Testis (tissue), 2 donors: ENCODE measurements at regions not wholly inside any gene's neighbourhood (a gene's known extent, or its start where the extent isn't known, plus 50 kb on each side); places are given as distances from the start of the nearest gene placed in this dataset.

Source experiments
- DNase-seq: peaks from one replicate; pipeline ENCODE4 v3.0.0-alpha.2; 2019
- H3K27ac ChIP-seq, 2 donors: fragments of 200-600 bp; sonication (generic); one replicate each; pipeline ENCODE4 v1.5.1; 2019
- H3K27me3 ChIP-seq: fragments of 200-600 bp; sonication (generic); one replicate; pipeline ENCODE4 v1.5.1; 2019
- H3K36me3 ChIP-seq: fragments of 200-600 bp; sonication (generic); one replicate; pipeline ENCODE4 v1.5.1; 2017; ENCODE audit warnings: low read depth; ENCODE audit errors: missing control alignments
- H3K4me1 ChIP-seq: fragments of 200-600 bp; sonication (generic); one replicate; pipeline ENCODE4 v1.5.1; 2019
- H3K4me3 ChIP-seq, 2 donors: fragments of 200-600 bp; sonication (generic); one replicate each; pipeline ENCODE4 v1.5.1; 2017 to 2019
- H3K9me3 ChIP-seq: fragments of 200-600 bp; sonication (generic); one replicate; pipeline ENCODE4 v1.5.1; 2017
- POLR2A ChIP-seq: fragments of 450-650 bp; IDR thresholded peaks from one replicate; pipeline ENCODE4 v1.6.1; 2017; ENCODE audit warnings: antibody characterized with exemption, mild to moderate bottlenecking, moderate library complexity
- WGBS, 2 donors: methylation state at CpG; one replicate each; pipeline ENCODE4 v1.1.5; 2018; 5-methylcytosine and 5-hydroxymethylcytosine counted together
- intact Hi-C: fragments of 100-400 bp; cut with DNase I; formaldehyde crosslinking; loops from one replicate; pipeline ENCODE4 v1.15.1; 2023; ENCODE audit warnings: low total_unique reads
- TF ChIP-seq, protein P1 (sequence below), 3 experiments: fragments of 450-650 bp in 2 of 3; fragments of 200-600 bp in 1 of 3; sonication (generic) in 1 of 3; IDR thresholded peaks; one replicate each; pipeline ENCODE4 v1.5.1; 2016 to 2019; ENCODE audit warnings: antibody characterized with exemption in 3 of 3, mild to moderate bottlenecking in 2 of 3, moderate library complexity in 1 of 3

DNA sequence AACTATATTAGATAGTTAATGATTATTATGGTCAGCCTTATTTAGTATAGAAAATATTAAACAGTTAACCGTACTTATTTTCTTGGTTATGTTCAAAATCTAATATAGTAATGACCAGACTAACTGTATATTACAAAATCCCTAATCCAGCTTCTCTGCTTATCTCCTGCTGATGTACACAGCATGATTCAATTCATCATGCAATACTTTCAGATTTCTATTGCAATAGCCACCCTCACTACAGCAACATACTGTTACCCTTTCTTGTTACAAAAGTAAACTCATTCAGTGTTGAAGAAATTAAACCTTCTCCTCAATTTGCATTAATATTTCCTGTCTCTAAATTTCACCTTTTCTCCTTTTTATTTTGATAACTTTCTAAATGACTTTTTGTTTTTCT, 1375.0 kb upstream of the NUDT12 start:
- Histone ChIP-seq H3K27ac (no peak overlapping the region), H3K36me3 (no peaks in the 10 kb centered on the region), H3K9me3 (no peaks in the 10 kb centered on the region), H3K4me1 (no peaks in the 10 kb centered on the region), H3K4me3 (no peak overlapping the region), H3K27me3 (no peaks in the 10 kb centered on the region)
- DNase-seq, result no peak
- intact Hi-C loops, result no loop called here
- TF ChIP-seq POLR2A, result no peak
- TF ChIP-seq, protein P1, sequence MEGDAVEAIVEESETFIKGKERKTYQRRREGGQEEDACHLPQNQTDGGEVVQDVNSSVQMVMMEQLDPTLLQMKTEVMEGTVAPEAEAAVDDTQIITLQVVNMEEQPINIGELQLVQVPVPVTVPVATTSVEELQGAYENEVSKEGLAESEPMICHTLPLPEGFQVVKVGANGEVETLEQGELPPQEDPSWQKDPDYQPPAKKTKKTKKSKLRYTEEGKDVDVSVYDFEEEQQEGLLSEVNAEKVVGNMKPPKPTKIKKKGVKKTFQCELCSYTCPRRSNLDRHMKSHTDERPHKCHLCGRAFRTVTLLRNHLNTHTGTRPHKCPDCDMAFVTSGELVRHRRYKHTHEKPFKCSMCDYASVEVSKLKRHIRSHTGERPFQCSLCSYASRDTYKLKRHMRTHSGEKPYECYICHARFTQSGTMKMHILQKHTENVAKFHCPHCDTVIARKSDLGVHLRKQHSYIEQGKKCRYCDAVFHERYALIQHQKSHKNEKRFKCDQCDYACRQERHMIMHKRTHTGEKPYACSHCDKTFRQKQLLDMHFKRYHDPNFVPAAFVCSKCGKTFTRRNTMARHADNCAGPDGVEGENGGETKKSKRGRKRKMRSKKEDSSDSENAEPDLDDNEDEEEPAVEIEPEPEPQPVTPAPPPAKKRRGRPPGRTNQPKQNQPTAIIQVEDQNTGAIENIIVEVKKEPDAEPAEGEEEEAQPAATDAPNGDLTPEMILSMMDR (IDR thresholded peaks at IDR 0.05), result no peak
- 94 to 95% methylated on average over 1 of the region's 1 CpG for WGBS, 2 donors

- no peaks in the 10 kb centered on the region for H3K36me3 ChIP-seq
- no peak overlapping the region for H3K4me3 ChIP-seq
- no peaks in the 10 kb centered on the region for H3K9me3 ChIP-seq
- WGBS, 2 donors, result 94 to 100% methylated on average over 2 of the region's 2 CpGs
- intact Hi-C loops, result no loop called here
- no peak overlapping the region for H3K27ac ChIP-seq
- H3K27me3 ChIP-seq, result no peaks in the 10 kb centered on the region
- no peak for DNase-seq
- TF ChIP-seq, protein P1 (IDR thresholded peaks at IDR 0.05), result no peak
- TF ChIP-seq POLR2A, result no peak
- no peaks in the 10 kb centered on the region for H3K4me1 ChIP-seq
Measured at GRCh38 chr5:104932431-104932830, 1369.8 kb upstream of the NUDT12 start.

DNA sequence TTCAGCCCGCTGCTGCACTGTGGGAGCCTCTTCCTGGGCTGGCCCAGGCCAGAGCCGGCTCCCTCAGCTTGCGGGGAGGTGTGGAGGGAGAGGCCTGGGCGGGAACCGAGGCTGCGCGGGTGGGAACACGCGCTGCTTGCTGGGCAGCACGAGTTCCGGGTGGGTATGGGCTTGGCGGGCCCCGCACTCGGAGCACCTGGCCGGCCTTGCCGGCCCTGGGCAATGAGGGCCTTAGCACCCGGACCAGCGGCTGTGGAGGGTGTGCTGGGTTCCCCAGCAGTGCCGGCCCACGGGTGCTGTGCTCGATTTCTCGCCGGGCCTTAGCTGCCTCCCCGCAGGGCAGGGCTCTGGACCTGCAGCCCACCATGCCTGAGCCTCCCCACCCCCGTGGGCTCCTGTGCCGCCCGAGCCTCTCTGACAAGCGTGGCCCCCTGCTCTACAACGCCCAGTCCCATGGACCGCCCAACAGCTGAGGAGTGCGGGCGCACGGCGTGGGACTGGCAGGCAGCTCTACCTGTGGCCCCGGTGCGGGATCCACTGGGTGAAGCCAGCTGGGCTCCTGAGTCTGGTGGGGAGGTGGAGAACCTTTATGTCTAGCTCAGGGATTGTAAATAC, 1366.4 kb upstream of the NUDT12 start:
- no peaks in the 10 kb centered on the region for H3K27me3 ChIP-seq
- H3K4me1 ChIP-seq, result no peaks in the 10 kb centered on the region
- H3K36me3 ChIP-seq, result no peaks in the 10 kb centered on the region
- DNase-seq, result peak; percentile 19
- TF ChIP-seq, protein P1 (IDR thresholded peaks at IDR 0.05), result no peak
- no peak for TF ChIP-seq POLR2A
- H3K9me3 ChIP-seq, result no peaks in the 10 kb centered on the region
- WGBS, 2 donors, result 39 to 70% methylated on average over 3 to 36 of the region's 36 CpGs
- intact Hi-C loops, result no loop called here
- no peak overlapping the region for H3K27ac ChIP-seq
- H3K4me3 ChIP-seq, result peak overlapping the region; percentile 23 to 39

DNA sequence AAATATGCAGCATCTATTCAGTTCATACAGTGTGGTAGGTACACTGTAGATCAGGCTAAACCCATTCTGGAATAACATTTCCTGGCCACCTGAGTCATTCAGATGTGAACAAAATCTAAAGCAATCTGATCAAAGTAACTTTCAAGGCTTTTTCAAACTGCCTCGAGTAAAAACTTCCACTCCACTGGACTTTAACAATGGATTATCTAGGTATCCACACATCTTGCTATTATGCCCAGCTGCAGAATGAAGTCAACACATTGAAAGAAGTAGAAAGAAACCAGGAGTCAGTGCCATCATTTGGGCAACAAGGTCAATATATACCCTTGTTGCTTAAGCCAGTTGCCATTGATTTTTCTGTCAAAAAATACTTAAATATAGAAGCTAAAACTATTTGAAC, 1352.6 kb upstream of the NUDT12 start:
- Histone ChIP-seq H3K4me1 (no peaks in the 10 kb centered on the region), H3K27me3 (no peaks in the 10 kb centered on the region), H3K4me3 (no peak overlapping the region), H3K9me3 (no peaks in the 10 kb centered on the region), H3K36me3 (no peaks in the 10 kb centered on the region), H3K27ac (no peak overlapping the region)
- no peak for DNase-seq
- intact Hi-C loops, result no loop called here
- 72 to 90% methylated on average over 1 of the region's 1 CpG for WGBS, 2 donors
- TF ChIP-seq, protein P1 (IDR thresholded peaks at IDR 0.05), result no peak
- TF ChIP-seq POLR2A, result no peak

DNA sequence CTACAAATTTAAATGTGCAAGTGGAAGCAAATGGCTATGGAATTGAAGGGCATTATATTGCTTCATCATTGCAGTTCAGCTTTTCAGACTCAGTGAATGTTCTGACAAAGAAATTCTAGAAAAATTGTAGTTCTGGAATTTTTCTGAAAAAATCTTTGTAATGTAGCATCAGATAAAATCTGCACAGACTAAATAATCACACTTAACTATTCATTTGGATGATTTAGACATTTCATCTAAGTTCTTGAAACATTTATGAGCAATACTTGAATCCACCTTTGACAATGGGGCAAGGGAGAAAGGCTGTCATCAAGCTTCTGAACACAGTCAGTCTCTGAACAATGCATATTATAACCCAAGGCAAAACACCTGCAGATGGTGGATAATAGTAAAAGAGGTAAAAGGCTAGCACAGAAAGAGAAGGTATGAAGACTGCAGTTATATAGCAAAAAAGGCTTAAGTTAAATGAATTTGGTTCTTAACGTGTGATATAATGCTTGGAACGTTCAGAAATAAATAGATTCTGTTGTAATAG, 1352.0 kb upstream of the NUDT12 start:
- Histone ChIP-seq H3K36me3 (no peaks in the 10 kb centered on the region), H3K4me1 (no peaks in the 10 kb centered on the region), H3K9me3 (no peaks in the 10 kb centered on the region), H3K27ac (no peak overlapping the region), H3K27me3 (no peaks in the 10 kb centered on the region), H3K4me3 (no peak overlapping the region)
- no peak for DNase-seq
- 94 to 96% methylated on average over 2 of the region's 2 CpGs for WGBS, 2 donors
- TF ChIP-seq, protein P1 (IDR thresholded peaks at IDR 0.05), result no peak
- TF ChIP-seq POLR2A, result no peak
- intact Hi-C loops, result no loop called here
